Ovary (tissue), 7 donors: ENCODE measurements at regions not wholly inside any gene's neighbourhood (a gene's known extent, or its start where the extent isn't known, plus 50 kb on each side); places are given as distances from the start of the nearest gene placed in this dataset.

Experiments used
- DNase-seq, 5 donors: peaks; one replicate each; pipeline ENCODE4 v3.0.0-alpha.2; 2019 to 2020
- H3K27ac ChIP-seq, 2 donors: fragments of 200-600 bp; one replicate each; pipeline versions ENCODE4 v1.5.1 to v1.8.0; 2019 to 2022
- H3K27me3 ChIP-seq: fragments of 200-600 bp; one replicate; pipeline ENCODE4 v1.8.0; 2022
- H3K36me3 ChIP-seq: fragments of 200-600 bp; sonication (generic); one replicate; pipeline ENCODE4 v1.5.1; 2019
- H3K4me1 ChIP-seq: one replicate; pipeline ENCODE4 v1.8.1; 2013; ENCODE audit warnings: mild to moderate bottlenecking, moderate library complexity; ENCODE audit not compliant: insufficient read depth
- H3K4me3 ChIP-seq: fragments of 200-600 bp; sonication (generic); one replicate; pipeline ENCODE4 v1.5.1; 2017
- H3K9me3 ChIP-seq, 2 donors: fragments of 200-600 bp in 1 of 2; sonication (generic) in 1 of 2; one replicate each; pipeline versions ENCODE4 v1.5.1 to v1.8.1; 2013 to 2019; ENCODE audit warnings: mild to moderate bottlenecking in 1 of 2, moderate library complexity in 1 of 2
- EP300 ChIP-seq: sonication (generic); formaldehyde crosslinking; IDR thresholded peaks from one replicate; pipeline ENCODE4 v1.6.1; 2017; ENCODE audit warnings: antibody characterized with exemption
- POLR2A ChIP-seq: fragments of 450-650 bp; IDR thresholded peaks from one replicate; pipeline ENCODE4 v1.6.1; 2017; ENCODE audit warnings: antibody characterized with exemption, mild to moderate bottlenecking, moderate library complexity
- WGBS, 3 donors: extraction: QIAGEN DNeasy Blood & Tissue Kit in 1 of 3; methylation state at CpG; one replicate each; pipeline versions ENCODE4 v1.1.5 to v1.1.7; 2013 to 2017; 5-methylcytosine and 5-hydroxymethylcytosine counted together
- intact Hi-C, 4 donors: fragments of 100-400 bp; cut with DNase I; formaldehyde crosslinking; loops; one replicate each; pipeline versions ENCODE4 v1.11.0 to v1.15.1; 2022 to 2023
- TF ChIP-seq, protein P1 (sequence below), 3 donors: fragments of 450-650 bp in 2 of 3; fragments of 200-600 bp in 1 of 3; IDR thresholded peaks; one replicate each; pipeline versions ENCODE4 v1.5.1 to v1.8.0; 2016 to 2022; ENCODE audit warnings: antibody characterized with exemption in 3 of 3, mild to moderate bottlenecking in 1 of 3
- donor health status: DM: no; HTN: no; CAD: no; lungs with moderate emphysema.
- donor health status: DM: no; HTN: no; CAD: no.
- donor health status: Bipolar disorder and iron deficiency.
- donor health status: DM: no; HTN: no; CAD: no.
- donor health status: DM: yes; HTN: yes; CAD: no.

DNA sequence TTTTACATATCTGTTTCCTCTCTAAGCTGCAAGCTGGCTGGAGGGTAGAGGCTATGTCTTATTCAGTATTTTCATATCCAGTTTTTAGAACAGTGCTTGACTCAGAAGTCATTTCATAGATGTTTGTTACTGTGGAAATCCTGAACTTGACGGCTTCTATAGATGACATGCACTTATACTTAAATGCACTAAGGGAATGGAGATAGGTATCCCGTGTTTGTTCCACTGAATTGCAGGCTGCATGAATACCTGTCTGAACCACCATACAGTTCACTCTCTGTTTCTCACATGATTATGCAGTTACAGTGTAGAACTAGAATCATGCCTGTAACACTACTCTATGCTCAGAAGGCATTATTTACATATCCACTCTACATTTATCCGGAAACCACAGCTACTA is 417.1 kb downstream of the MTX2 start:
- no peak overlapping the region for H3K27ac ChIP-seq
- H3K4me3 ChIP-seq: no peak overlapping the region
- 77 to 86% (median 83%) methylated on average over 3 of the region's 3 CpGs for WGBS, 3 donors
- intact Hi-C loops: no loop called here
- TF ChIP-seq, protein P1, sequence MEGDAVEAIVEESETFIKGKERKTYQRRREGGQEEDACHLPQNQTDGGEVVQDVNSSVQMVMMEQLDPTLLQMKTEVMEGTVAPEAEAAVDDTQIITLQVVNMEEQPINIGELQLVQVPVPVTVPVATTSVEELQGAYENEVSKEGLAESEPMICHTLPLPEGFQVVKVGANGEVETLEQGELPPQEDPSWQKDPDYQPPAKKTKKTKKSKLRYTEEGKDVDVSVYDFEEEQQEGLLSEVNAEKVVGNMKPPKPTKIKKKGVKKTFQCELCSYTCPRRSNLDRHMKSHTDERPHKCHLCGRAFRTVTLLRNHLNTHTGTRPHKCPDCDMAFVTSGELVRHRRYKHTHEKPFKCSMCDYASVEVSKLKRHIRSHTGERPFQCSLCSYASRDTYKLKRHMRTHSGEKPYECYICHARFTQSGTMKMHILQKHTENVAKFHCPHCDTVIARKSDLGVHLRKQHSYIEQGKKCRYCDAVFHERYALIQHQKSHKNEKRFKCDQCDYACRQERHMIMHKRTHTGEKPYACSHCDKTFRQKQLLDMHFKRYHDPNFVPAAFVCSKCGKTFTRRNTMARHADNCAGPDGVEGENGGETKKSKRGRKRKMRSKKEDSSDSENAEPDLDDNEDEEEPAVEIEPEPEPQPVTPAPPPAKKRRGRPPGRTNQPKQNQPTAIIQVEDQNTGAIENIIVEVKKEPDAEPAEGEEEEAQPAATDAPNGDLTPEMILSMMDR (IDR thresholded peaks at IDR 0.05): no peak
- TF ChIP-seq POLR2A (no peak), EP300 (no peak)
- no peak for DNase-seq
- H3K36me3 ChIP-seq: no peaks in the 10 kb centered on the region
- no peaks in the 10 kb centered on the region for H3K4me1 ChIP-seq
- H3K9me3 ChIP-seq: no peaks in the 10 kb centered on the region
- H3K27me3 ChIP-seq: no peaks in the 10 kb centered on the region

DNA sequence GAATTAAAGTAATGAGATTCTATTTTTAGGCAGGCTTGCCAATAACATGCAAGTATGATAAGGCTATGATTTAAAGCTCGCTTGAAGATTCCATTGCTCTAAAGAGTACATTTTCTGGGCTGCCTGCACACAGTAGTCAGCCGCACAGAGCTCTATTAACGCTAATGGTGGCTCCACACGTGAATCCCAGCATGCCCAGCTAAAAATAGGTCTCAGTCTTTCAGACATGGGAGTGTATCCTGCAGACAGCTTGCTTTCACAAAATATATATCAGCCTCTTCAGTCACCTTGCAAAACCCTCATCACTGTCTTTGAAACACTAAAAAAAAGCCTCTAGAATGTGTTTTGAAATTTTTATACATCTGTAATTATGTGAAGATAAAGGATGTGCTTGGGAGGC is 418.1 kb downstream of the MTX2 start:
- no peak overlapping the region for H3K4me3 ChIP-seq
- no peaks in the 10 kb centered on the region for H3K9me3 ChIP-seq
- WGBS, 3 donors: 77 to 82% (median 79%) methylated on average over 4 of the region's 4 CpGs
- no peaks in the 10 kb centered on the region for H3K36me3 ChIP-seq
- no peak overlapping the region for H3K27ac ChIP-seq
- intact Hi-C loops: no loop called here
- H3K4me1 ChIP-seq: no peaks in the 10 kb centered on the region
- TF ChIP-seq POLR2A: no peak
- TF ChIP-seq, protein P1 (IDR thresholded peaks at IDR 0.05): no peak
- TF ChIP-seq EP300: no peak
- DNase-seq: no peak
- no peaks in the 10 kb centered on the region for H3K27me3 ChIP-seq

DNA sequence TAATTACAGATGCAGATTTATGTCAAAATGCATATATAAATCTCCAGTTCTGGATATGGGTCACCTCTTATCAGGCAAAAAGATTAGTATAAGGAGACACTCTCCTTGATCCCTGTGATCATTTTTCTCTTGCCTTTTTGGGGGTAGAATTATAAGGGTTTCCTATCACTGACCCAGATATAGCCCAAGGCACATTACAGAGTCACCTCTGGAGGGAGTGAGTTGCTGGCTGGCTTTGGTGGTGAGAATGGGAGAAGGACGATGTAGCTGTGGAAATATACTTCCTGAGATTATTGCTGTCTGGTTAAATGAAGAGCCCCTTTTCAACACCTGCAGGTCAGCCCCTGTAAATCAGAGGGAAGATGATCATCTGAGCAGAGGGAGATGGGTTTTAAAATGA is 418.7 kb downstream of the MTX2 start:
- WGBS, 3 donors: 88 to 96% (median 89%) methylated on average over 1 of the region's 1 CpG
- H3K27ac ChIP-seq: no peak overlapping the region
- H3K36me3 ChIP-seq: no peaks in the 10 kb centered on the region
- intact Hi-C loops: no loop called here
- DNase-seq: no peak
- no peaks in the 10 kb centered on the region for H3K9me3 ChIP-seq
- no peaks in the 10 kb centered on the region for H3K27me3 ChIP-seq
- no peak overlapping the region for H3K4me3 ChIP-seq
- H3K4me1 ChIP-seq: no peaks in the 10 kb centered on the region
- TF ChIP-seq EP300 (no peak), POLR2A (no peak)
- TF ChIP-seq, protein P1 (IDR thresholded peaks at IDR 0.05): no peak

DNA sequence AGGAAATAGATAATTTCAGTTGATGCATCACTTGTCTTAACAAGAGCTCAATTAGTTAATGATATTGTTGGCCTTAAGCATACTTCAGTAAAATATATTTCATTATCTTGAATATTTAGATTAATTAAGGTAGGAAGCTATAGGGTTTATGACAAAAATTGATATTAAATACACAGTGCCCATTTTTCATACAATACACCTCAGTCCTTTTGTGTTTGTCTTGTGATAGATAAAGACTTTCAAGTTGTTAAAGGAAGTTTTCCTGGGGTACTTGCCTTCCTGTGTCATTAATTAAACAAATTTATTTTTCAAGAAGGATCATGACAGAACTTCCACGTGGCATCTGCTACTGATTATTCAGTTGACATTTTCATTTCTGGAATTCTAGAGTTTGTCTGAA is 420.5 kb downstream of the MTX2 start:
- DNase-seq: no peak
- Histone ChIP-seq H3K27ac (no peak overlapping the region), H3K4me3 (no peak overlapping the region), H3K27me3 (no peaks in the 10 kb centered on the region), H3K36me3 (no peaks in the 10 kb centered on the region), H3K4me1 (no peaks in the 10 kb centered on the region), H3K9me3 (no peaks in the 10 kb centered on the region)
- TF ChIP-seq, protein P1 (IDR thresholded peaks at IDR 0.05): no peak
- TF ChIP-seq POLR2A (no peak), EP300 (no peak)
- intact Hi-C loops: no loop called here
- WGBS, 3 donors: 76 to 78% (median 77%) methylated on average over 1 of the region's 1 CpG

DNA sequence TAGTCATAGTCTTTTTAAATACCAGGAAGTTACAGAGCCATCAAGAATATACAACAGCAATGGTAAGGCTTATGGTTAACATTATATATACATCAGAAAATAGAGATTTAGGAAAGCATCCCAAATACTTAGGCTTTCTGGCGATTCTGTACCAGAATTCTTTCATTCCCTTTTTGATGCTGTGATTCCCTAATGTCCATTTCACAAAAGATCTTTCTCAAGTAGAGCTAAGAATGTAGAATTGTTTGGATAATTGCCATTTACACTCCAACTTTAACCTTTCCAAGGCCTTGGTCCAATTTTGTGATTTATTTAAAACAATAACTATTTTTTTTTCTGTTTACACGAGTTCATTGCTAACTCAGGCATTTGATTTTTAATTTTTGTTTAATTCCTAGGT is 422.2 kb downstream of the MTX2 start:
- no peak overlapping the region for H3K4me3 ChIP-seq
- H3K36me3 ChIP-seq: no peaks in the 10 kb centered on the region
- no peak for DNase-seq
- H3K4me1 ChIP-seq: no peaks in the 10 kb centered on the region
- WGBS, 3 donors: 50 to 59% (median 58%) methylated on average over 2 of the region's 2 CpGs
- H3K9me3 ChIP-seq: no peaks in the 10 kb centered on the region
- TF ChIP-seq POLR2A (no peak), EP300 (no peak)
- TF ChIP-seq, protein P1 (IDR thresholded peaks at IDR 0.05): no peak
- intact Hi-C loops: no loop called here
- no peaks in the 10 kb centered on the region for H3K27me3 ChIP-seq
- H3K27ac ChIP-seq: no peak overlapping the region
